ENCODE measurements at regions not wholly inside any gene's neighbourhood (a gene's known extent, or its start where the extent isn't known, plus 50 kb on each side); places are given as distances from the start of the nearest gene placed in this dataset.
"Not testable (repeated sequence)": the region's sequence is repeated elsewhere in the genome, so short reads cannot be mapped to it uniquely, and the experiment has no call there.

DNA sequence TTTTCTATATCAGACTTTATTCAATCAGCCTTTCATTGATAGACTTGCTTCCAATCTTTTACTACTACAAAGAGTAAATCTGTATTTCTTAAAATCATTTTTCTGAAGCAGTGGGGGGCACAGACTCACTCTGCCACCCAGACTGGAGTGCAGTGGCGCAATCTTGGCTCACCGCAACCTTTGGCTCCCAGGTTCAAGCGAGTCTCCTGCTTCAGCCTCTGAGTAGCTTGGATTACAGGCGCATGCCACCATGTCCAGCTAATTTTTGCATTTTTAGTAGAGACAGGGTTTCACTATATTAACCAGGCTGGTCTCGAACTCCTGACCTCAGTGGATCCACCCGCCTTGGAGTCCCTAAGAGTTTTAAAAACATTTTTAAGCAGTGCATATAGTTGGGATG is 270.6 kb upstream of the REG3G start:
- H3K9me3 ChIP-seq (ENCODE audit: control insufficient read depth in 4 of 4, low read length in 3 of 4), result peaks cover 0 to 1% (median 0%) of the 10 kb centered on the region in 4 donors
- peaks cover 0 to 2% (median 0%) of the 10 kb centered on the region in 4 donors for H3K27me3 ChIP-seq (ENCODE audit: control insufficient read depth in 4 of 4, insufficient read depth in 4 of 4, low read length in 3 of 4)
- no peaks in the 10 kb centered on the region for H3K4me1 ChIP-seq (ENCODE audit: control insufficient read depth in 4 of 4, insufficient read depth in 4 of 4, low read length in 3 of 4)
- DNase-seq (ENCODE audit: low spot score), result no peak
- no peak overlapping the region for H3K9ac ChIP-seq (ENCODE audit: low read depth in 1 of 2, low read length in 2 of 2)
- 82% methylated on average over 6 of the region's 6 CpGs for WGBS
- no peak overlapping the region for H3K4me3 ChIP-seq (ENCODE audit: low read depth in 1 of 3, low read length in 3 of 3)
- TF ChIP-seq FOXA2 (IDR thresholded peaks at IDR 0.05), result no peak
- TF ChIP-seq FOXA1 (IDR thresholded peaks at IDR 0.05), result no peak
- TF ChIP-seq, protein P1, sequence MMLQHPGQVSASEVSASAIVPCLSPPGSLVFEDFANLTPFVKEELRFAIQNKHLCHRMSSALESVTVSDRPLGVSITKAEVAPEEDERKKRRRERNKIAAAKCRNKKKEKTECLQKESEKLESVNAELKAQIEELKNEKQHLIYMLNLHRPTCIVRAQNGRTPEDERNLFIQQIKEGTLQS (IDR thresholded peaks at IDR 0.05), result no peak
- TF ChIP-seq TAF1 (conservative IDR thresholded peaks at IDR 0.05), result no peak
- H3K27ac ChIP-seq (ENCODE audit: low read depth in 1 of 2, low read length in 2 of 2), result no peak overlapping the region
- no peaks in the 10 kb centered on the region for H3K36me3 ChIP-seq (ENCODE audit: control insufficient read depth in 4 of 4, insufficient read depth in 3 of 4, low read depth in 1 of 4, low read length in 3 of 4)

DNA sequence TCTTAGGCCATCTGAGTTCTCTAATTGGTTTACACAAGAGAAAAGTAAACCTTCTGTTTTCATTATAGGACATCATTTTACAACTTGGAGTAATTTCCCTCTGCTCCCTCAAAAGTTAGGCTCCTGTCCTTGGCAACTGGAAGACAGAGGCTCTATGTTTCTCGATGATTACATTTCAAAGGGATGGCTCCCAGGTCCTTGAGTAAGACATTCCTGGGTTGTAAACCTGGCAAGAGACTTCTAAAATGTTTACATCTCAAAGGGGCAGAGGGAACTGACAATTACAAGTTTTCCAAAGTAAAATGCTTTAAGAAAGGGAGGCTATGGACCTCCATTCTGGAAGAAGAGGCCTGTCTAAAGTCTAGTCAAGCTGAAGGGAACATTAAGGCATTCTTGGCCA is 268.3 kb upstream of the REG3G start:
- WGBS, result 41% methylated on average over 1 of the region's 1 CpG
- no peak for DNase-seq (ENCODE audit: low spot score)
- Histone ChIP-seq H3K9ac (ENCODE audit: low read depth in 1 of 2, low read length in 2 of 2) (no peak overlapping the region), H3K4me1 (ENCODE audit: control insufficient read depth in 4 of 4, insufficient read depth in 4 of 4, low read length in 3 of 4) (no peaks in the 10 kb centered on the region), H3K27ac (ENCODE audit: low read depth in 1 of 2, low read length in 2 of 2) (no peak overlapping the region), H3K36me3 (ENCODE audit: control insufficient read depth in 4 of 4, insufficient read depth in 3 of 4, low read depth in 1 of 4, low read length in 3 of 4) (no peaks in the 10 kb centered on the region), H3K27me3 (ENCODE audit: control insufficient read depth in 4 of 4, insufficient read depth in 4 of 4, low read length in 3 of 4) (peaks cover 0 to 2% (median 0%) of the 10 kb centered on the region in 4 donors), H3K9me3 (ENCODE audit: control insufficient read depth in 4 of 4, low read length in 3 of 4) (peaks cover 0 to 7% (median 4%) of the 10 kb centered on the region in 4 donors), H3K4me3 (ENCODE audit: low read depth in 1 of 3, low read length in 3 of 3) (no peak overlapping the region)
- TF ChIP-seq, protein P2, sequence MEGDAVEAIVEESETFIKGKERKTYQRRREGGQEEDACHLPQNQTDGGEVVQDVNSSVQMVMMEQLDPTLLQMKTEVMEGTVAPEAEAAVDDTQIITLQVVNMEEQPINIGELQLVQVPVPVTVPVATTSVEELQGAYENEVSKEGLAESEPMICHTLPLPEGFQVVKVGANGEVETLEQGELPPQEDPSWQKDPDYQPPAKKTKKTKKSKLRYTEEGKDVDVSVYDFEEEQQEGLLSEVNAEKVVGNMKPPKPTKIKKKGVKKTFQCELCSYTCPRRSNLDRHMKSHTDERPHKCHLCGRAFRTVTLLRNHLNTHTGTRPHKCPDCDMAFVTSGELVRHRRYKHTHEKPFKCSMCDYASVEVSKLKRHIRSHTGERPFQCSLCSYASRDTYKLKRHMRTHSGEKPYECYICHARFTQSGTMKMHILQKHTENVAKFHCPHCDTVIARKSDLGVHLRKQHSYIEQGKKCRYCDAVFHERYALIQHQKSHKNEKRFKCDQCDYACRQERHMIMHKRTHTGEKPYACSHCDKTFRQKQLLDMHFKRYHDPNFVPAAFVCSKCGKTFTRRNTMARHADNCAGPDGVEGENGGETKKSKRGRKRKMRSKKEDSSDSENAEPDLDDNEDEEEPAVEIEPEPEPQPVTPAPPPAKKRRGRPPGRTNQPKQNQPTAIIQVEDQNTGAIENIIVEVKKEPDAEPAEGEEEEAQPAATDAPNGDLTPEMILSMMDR (IDR thresholded peaks at IDR 0.05; ENCODE audit: low read depth, low read length, missing input control), result no peak
- TF ChIP-seq SP1 (IDR thresholded peaks at IDR 0.05) (no peak), FOXA2 (IDR thresholded peaks at IDR 0.05) (no peak), HNF4G (IDR thresholded peaks at IDR 0.05) (no peak), TAF1 (conservative IDR thresholded peaks at IDR 0.05) (no peak), YY1 (IDR thresholded peaks at IDR 0.05) (no peak)

DNA sequence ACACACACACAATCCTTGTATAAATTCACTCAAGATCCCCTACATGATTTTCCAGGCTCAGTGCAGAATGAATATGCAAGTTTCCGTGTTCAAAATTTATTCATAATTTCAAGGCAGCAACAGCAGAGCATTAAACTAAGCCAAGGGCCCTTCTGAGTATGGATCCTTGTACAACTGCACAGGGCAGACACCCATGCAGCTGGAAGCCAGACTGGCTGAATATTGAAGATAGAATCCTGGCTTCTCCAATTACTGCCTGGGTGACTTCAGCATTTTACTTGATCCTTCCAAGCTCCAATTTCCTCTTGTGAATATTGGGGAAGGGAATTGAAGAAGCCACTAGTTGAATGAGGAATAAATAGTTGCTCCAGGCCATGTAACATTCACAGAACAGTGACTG is 267.9 kb upstream of the REG3G start:
- Histone ChIP-seq H3K9me3 (ENCODE audit: control insufficient read depth in 4 of 4, low read length in 3 of 4) (peaks cover 2 to 7% (median 4%) of the 10 kb centered on the region in 4 donors), H3K27ac (ENCODE audit: low read depth in 1 of 2, low read length in 2 of 2) (no peak overlapping the region), H3K27me3 (ENCODE audit: control insufficient read depth in 4 of 4, insufficient read depth in 4 of 4, low read length in 3 of 4) (peaks cover 0 to 2% (median 0%) of the 10 kb centered on the region in 4 donors), H3K4me1 (ENCODE audit: control insufficient read depth in 4 of 4, insufficient read depth in 4 of 4, low read length in 3 of 4) (no peaks in the 10 kb centered on the region), H3K36me3 (ENCODE audit: control insufficient read depth in 4 of 4, insufficient read depth in 3 of 4, low read depth in 1 of 4, low read length in 3 of 4) (no peaks in the 10 kb centered on the region), H3K4me3 (ENCODE audit: low read depth in 1 of 3, low read length in 3 of 3) (no peak overlapping the region), H3K9ac (ENCODE audit: low read depth in 1 of 2, low read length in 2 of 2) (no peak overlapping the region)
- DNase-seq (ENCODE audit: low spot score), result no peak
- TF ChIP-seq HNF4G (IDR thresholded peaks at IDR 0.05) (no peak), FOXA2 (IDR thresholded peaks at IDR 0.05) (no peak)
- WGBS, result 83% methylated on average over 1 of the region's 1 CpG

DNA sequence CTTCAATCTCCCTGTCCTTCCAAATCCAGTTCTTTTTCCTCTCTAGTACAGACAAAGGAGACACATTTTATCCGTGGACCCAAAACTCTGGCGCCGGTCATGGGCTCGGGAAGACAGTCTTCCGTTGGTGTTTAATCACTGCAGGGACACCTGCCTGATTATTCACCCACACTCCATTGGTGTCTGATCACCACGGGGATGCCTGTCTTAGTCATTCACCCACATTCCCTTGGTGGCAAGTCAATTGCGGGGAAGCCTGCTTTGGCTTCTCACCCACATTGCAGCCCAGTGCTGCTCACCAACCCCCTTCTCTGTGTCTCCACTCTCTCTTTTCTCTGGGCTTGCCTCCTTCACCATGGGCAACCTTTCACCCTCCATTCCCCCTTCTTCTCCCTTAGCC is 266.7 kb upstream of the REG3G start:
- DNase-seq (ENCODE audit: low spot score); H3K9ac ChIP-seq (ENCODE audit: low read depth in 1 of 2, low read length in 2 of 2); H3K4me1 ChIP-seq (ENCODE audit: control insufficient read depth in 4 of 4, insufficient read depth in 4 of 4, low read length in 3 of 4); H3K27ac ChIP-seq (ENCODE audit: low read depth in 1 of 2, low read length in 2 of 2); H3K36me3 ChIP-seq (ENCODE audit: control insufficient read depth in 4 of 4, insufficient read depth in 3 of 4, low read depth in 1 of 4, low read length in 3 of 4); H3K4me3 ChIP-seq (ENCODE audit: low read depth in 1 of 3, low read length in 3 of 3); H3K9me3 ChIP-seq (ENCODE audit: control insufficient read depth in 4 of 4, low read length in 3 of 4); H3K27me3 ChIP-seq (ENCODE audit: control insufficient read depth in 4 of 4, insufficient read depth in 4 of 4, low read length in 3 of 4): not testable (repeated sequence)
- 88% methylated on average over 7 of the region's 7 CpGs for WGBS
